K562 (cell line): ENCODE measurements at regions not wholly inside any gene's neighbourhood (a gene's known extent, or its start where the extent isn't known, plus 50 kb on each side); places are given as distances from the start of the nearest gene placed in this dataset.

Source experiments
- ATAC-seq: fragments of 200-7000 bp; cut with Tn5 transposase; 3 replicates; pipeline ENCODE4 v1.9.1; 2020; ENCODE audit warnings: moderate library complexity
- BruUV-seq: library from RNA; stranded (reverse); fragments of 400-500 nt; replicated peaks from 2 replicates; lab custom pipeline; 2021; lab: Mats Ljungman, UMichigan
- CTCF ChIA-PET: fragments of 300-600 bp; formaldehyde crosslinking; extraction: SDS; loops from one replicate; lab custom pipeline; 2021; ENCODE audit warnings: low intra/inter-chr PET ratio; lab: Yijun Ruan, JAX
- POLR2A ChIA-PET: fragments of 300-600, 350-650 bp; sonication (Branson Sonifier 250); formaldehyde crosslinking; extraction: SDS; loops from one replicate; lab custom pipeline; 2021; ENCODE audit warnings: antibody characterized with exemption, inconsistent platforms; lab: Yijun Ruan, JAX
- DNase-seq, 4 experiments: peaks; one replicate each; pipeline versions ENCODE4 v3.0.0 to v3.0.0-alpha.2; 2011 to 2018; ENCODE audit warnings: low spot score in 3 of 4, mixed read lengths in 3 of 4; ENCODE audit errors: extremely low read depth in 1 of 4
- FAIRE-seq: peaks from 2 replicates; lab custom pipeline; 2011; peaks lifted over from hg19 to GRCh38; lab: Jason Lieb, UNC
- H2AFZ ChIP-seq: 2 replicates; pipeline ENCODE4 v1.6.0; 2011; ENCODE audit warnings: low read depth, low read length, control low read depth, inconsistent platforms
- H3K27ac ChIP-seq: fragments of 200-600 bp; 3 replicates; pipeline ENCODE4 v1.8.0; 2011; ENCODE audit warnings: low read depth, mild to moderate bottlenecking, control low read depth, inconsistent platforms, low read length, moderate library complexity, mixed read lengths; ENCODE audit errors: extremely low read depth
- H3K27me3 ChIP-seq, 2 experiments: fragments of 300-600 bp in 1 of 2; 2 replicates in 1 of 2; 3 replicates in 1 of 2; pipeline versions ENCODE4 v1.6.0 to v1.8.0; 2011; ENCODE audit warnings: inconsistent platforms in 2 of 2, low read length in 2 of 2, mild to moderate bottlenecking in 1 of 2, mixed read lengths in 1 of 2, moderate library complexity in 1 of 2; ENCODE audit not compliant: control insufficient read depth in 2 of 2, insufficient read depth in 2 of 2
- H3K36me3 ChIP-seq: fragments of 300-600 bp; 3 replicates; pipeline ENCODE4 v1.8.0; 2011; ENCODE audit warnings: mild to moderate bottlenecking, low read length, inconsistent platforms; ENCODE audit not compliant: control insufficient read depth, insufficient read depth
- H3K4me1 ChIP-seq, 2 experiments: fragments of 200-600 bp in 1 of 2; replicated peaks in 1 of 2; 2 replicates in 1 of 2; 3 replicates in 1 of 2; pipeline versions ENCODE4 v1.5.1 to v1.8.0; 2011; ENCODE audit warnings: inconsistent platforms in 2 of 2, low read length in 2 of 2, mild to moderate bottlenecking in 1 of 2, mixed read lengths in 1 of 2, moderate library complexity in 1 of 2; ENCODE audit not compliant: control insufficient read depth in 2 of 2, insufficient read depth in 2 of 2
- H3K4me2 ChIP-seq: 2 replicates; pipeline ENCODE4 v1.6.1; 2011; ENCODE audit warnings: low read length, control low read depth, inconsistent platforms, mixed read lengths; ENCODE audit not compliant: insufficient read depth
- H3K4me3 ChIP-seq: fragments of 200-600 bp; sonication (generic), shearing (Covaris generic); 2 replicates; pipeline ENCODE4 v1.5.1; 2016; ENCODE audit warnings: control low read depth, inconsistent platforms
- H3K79me2 ChIP-seq: fragments of 200-600 bp; 3 replicates; pipeline ENCODE4 v1.8.0; 2011; ENCODE audit warnings: low read length, inconsistent platforms; ENCODE audit not compliant: control insufficient read depth, insufficient read depth
- H3K9ac ChIP-seq, 2 experiments: 2 replicates each; pipeline versions ENCODE4 v1.6.0 to v1.6.1; 2011; ENCODE audit warnings: low read depth in 2 of 2, low read length in 2 of 2, control low read depth in 1 of 2, inconsistent platforms in 1 of 2, mild to moderate bottlenecking in 1 of 2, mixed read lengths in 1 of 2; ENCODE audit not compliant: insufficient read depth in 1 of 2
- H3K9me1 ChIP-seq: one replicate; pipeline ENCODE4 v1.6.0; 2011; ENCODE audit warnings: inconsistent platforms, mild to moderate bottlenecking, low read length, moderate library complexity; ENCODE audit not compliant: control insufficient read depth, insufficient read depth
- H3K9me3 ChIP-seq: replicated peaks from 2 replicates; pipeline ENCODE4 v1.5.1; 2011; ENCODE audit warnings: low read depth, low read length, inconsistent platforms; ENCODE audit not compliant: control insufficient read depth, insufficient read depth
- H4K20me1 ChIP-seq: replicated peaks from 2 replicates; pipeline ENCODE4 v1.6.1; 2011; ENCODE audit warnings: low read length, inconsistent platforms, mixed read lengths; ENCODE audit not compliant: control insufficient read depth, insufficient read depth
- KDM1A ChIP-seq, 2 experiments: fragments of 450-650 bp; IDR thresholded peaks; 2 replicates each; pipeline ENCODE4 v1.6.1; 2016; ENCODE audit warnings: mild to moderate bottlenecking in 2 of 2
- NFXL1 ChIP-seq: fragments of 450-650 bp; formaldehyde crosslinking; IDR thresholded peaks from 2 replicates; pipeline ENCODE4 v1.4.0; 2021; ENCODE audit warnings: mild to moderate bottlenecking
- NRF1 ChIP-seq, 2 experiments: fragments of 450-650 bp; IDR thresholded peaks in 1 of 2; conservative IDR thresholded peaks in 1 of 2; 2 replicates each; pipeline ENCODE4 v1.6.1; 2014; ENCODE audit warnings: mild to moderate bottlenecking in 2 of 2
- PHF21A ChIP-seq: fragments of 450-650 bp; IDR thresholded peaks from 2 replicates; pipeline ENCODE4 v1.6.1; 2017; ENCODE audit warnings: low read depth, borderline replicate concordance
- SMAD2 ChIP-seq: fragments of 150-350 bp; IDR thresholded peaks from 2 replicates; pipeline ENCODE4 v1.6.1; 2014; ENCODE audit warnings: low read depth, mild to moderate bottlenecking, low read length
- SMAD4 ChIP-seq: fragments of 250-450 bp; sonication (Bioruptor Pico); conservative IDR thresholded peaks from 2 replicates; pipeline ENCODE4 v1.8.0; 2021; ENCODE audit warnings: inconsistent platforms, mild to moderate bottlenecking, moderate library complexity
- ZKSCAN8 ChIP-seq: fragments of 200-800 bp; sonication (Bioruptor generic); IDR thresholded peaks from 2 replicates; pipeline ENCODE4 v1.6.1; 2016; ENCODE audit warnings: missing genetic modification characterization, missing compliant biosample characterization
- ZNF444 ChIP-seq: fragments of 250-450 bp; sonication (Bioruptor Pico); IDR thresholded peaks from 2 replicates; pipeline ENCODE4 v1.4.0; 2020; ENCODE audit warnings: mild to moderate bottlenecking, moderate library complexity
- ZNF561 ChIP-seq: fragments of 450-650 bp; formaldehyde crosslinking; conservative IDR thresholded peaks from 2 replicates; pipeline ENCODE4 v1.4.0; 2020; ENCODE audit warnings: mild to moderate bottlenecking, moderate library complexity
- WGBS: fragments of 100-300 bp; shearing (Covaris generic); methylation state at CpG from one replicate; pipeline ENCODE4 v1.1.6; 2016; ENCODE audit warnings: low coverage, mixed read lengths; ENCODE audit not compliant: insufficient coverage; ENCODE audit errors: missing lambda C conversion rate; 5-methylcytosine and 5-hydroxymethylcytosine counted together
- in situ Hi-C: fragments of 300-500 bp; cut with MboI; formaldehyde crosslinking; loops from 4 replicates; pipeline ENCODE4 v1.15.0; 2018; ENCODE audit warnings: inconsistent platforms, mixed read lengths
- intact Hi-C: fragments of 100-400 bp; cut with micrococcal nuclease; formaldehyde crosslinking; loops from 2 replicates; pipeline ENCODE4 v1.14.2; 2022
- TF ChIP-seq, protein P1 (sequence below), 2 experiments: fragments of 450-650 bp in 1 of 2; sonication (generic) in 1 of 2; formaldehyde crosslinking in 1 of 2; IDR thresholded peaks; 2 replicates each; pipeline versions ENCODE4 v1.7.1 to v1.9.0; 2016 to 2022; ENCODE audit warnings: inconsistent platforms in 1 of 2, mild to moderate bottlenecking in 1 of 2, missing genetic modification reagents in 1 of 2

GRCh38 chr2:64808754-64809153 is 155.0 kb upstream of the SERTAD2 start:
- Histone ChIP-seq H4K20me1 (no peaks in the 10 kb centered on the region), H2AFZ (no peak overlapping the region), H3K4me2 (no peak overlapping the region), H3K79me2 (no peaks in the 10 kb centered on the region), H3K9me1 (no peaks in the 10 kb centered on the region), H3K9ac (no peak overlapping the region), H3K27ac (no peak overlapping the region), H3K4me1 (peaks cover 0 to 5% of the 10 kb centered on the region in 2 experiments; a peak in 2 of 5 replicates), H3K9me3 (no peaks in the 10 kb centered on the region), H3K36me3 (no peaks in the 10 kb centered on the region), H3K27me3 (no peaks in the 10 kb centered on the region), H3K4me3 (no peak overlapping the region)
- 7% methylated on average over 2 of the region's 2 CpGs for WGBS
- ATAC-seq = no peak
- in situ Hi-C loops (no loop called here), intact Hi-C loops (no loop called here)
- DNase-seq = no peak
- ChIA-PET CTCF (no interaction called here), POLR2A (interaction anchor here (0.6 to 0.8 kb wide), 2 partner anchors 12 to 154 kb away, joined by 3 read pairs; no protein-coding TSS in a partner anchor)
- TF ChIP-seq ZNF444 (CRISPR knock-in tag) = no peak
- TF ChIP-seq ZKSCAN8 (CRISPR knock-in tag) = no peak
- TF ChIP-seq KDM1A (IDR thresholded peaks at IDR 0.05) = no peak
- no peak for TF ChIP-seq ZNF561 (CRISPR knock-in tag)
- TF ChIP-seq NFXL1 (CRISPR knock-in tag) = no peak
- no peak for TF ChIP-seq NRF1 (conservative IDR thresholded peaks at IDR 0.05 in 1 of 2, IDR thresholded peaks at IDR 0.05 in 1 of 2)
- no peak for TF ChIP-seq SMAD2
- TF ChIP-seq, protein P1, sequence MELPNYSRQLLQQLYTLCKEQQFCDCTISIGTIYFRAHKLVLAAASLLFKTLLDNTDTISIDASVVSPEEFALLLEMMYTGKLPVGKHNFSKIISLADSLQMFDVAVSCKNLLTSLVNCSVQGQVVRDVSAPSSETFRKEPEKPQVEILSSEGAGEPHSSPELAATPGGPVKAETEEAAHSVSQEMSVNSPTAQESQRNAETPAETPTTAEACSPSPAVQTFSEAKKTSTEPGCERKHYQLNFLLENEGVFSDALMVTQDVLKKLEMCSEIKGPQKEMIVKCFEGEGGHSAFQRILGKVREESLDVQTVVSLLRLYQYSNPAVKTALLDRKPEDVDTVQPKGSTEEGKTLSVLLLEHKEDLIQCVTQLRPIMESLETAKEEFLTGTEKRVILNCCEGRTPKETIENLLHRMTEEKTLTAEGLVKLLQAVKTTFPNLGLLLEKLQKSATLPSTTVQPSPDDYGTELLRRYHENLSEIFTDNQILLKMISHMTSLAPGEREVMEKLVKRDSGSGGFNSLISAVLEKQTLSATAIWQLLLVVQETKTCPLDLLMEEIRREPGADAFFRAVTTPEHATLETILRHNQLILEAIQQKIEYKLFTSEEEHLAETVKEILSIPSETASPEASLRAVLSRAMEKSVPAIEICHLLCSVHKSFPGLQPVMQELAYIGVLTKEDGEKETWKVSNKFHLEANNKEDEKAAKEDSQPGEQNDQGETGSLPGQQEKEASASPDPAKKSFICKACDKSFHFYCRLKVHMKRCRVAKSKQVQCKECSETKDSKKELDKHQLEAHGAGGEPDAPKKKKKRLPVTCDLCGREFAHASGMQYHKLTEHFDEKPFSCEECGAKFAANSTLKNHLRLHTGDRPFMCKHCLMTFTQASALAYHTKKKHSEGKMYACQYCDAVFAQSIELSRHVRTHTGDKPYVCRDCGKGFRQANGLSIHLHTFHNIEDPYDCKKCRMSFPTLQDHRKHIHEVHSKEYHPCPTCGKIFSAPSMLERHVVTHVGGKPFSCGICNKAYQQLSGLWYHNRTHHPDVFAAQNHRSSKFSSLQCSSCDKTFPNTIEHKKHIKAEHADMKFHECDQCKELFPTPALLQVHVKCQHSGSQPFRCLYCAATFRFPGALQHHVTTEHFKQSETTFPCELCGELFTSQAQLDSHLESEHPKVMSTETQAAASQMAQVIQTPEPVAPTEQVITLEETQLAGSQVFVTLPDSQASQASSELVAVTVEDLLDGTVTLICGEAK (IDR thresholded peaks at IDR 0.05) = no peak
- TF ChIP-seq, protein P1 (CRISPR knock-in tag; IDR thresholded peaks at IDR 0.05) = no peak
- TF ChIP-seq PHF21A = no peak
- no peak for TF ChIP-seq SMAD4 (CRISPR knock-in tag)
- BruUV-seq = no TSS peak
- no peak for FAIRE-seq
